GM19463 (cell line): ENCODE measurements at regions not wholly inside any gene's neighbourhood (a gene's known extent, or its start where the extent isn't known, plus 50 kb on each side); places are given as distances from the start of the nearest gene placed in this dataset.

Experiments used
- ATAC-seq: cut with Tn5 transposase; IDR thresholded peaks from one replicate; pipeline ENCODE4 v1.9.1; 2021; ENCODE audit warnings: mild to moderate bottlenecking, moderate library complexity; ENCODE audit not compliant: unreplicated experiment

GRCh38 chr11:98561877-98562395 is 458.8 kb upstream of the CNTN5 start:
- ATAC-seq = no peak

- no peak for ATAC-seq
Observed at GRCh38 chr11:98564233-98564632, 456.5 kb upstream of the CNTN5 start.

- ATAC-seq = no peak
Observed at GRCh38 chr11:98564881-98565280, 455.9 kb upstream of the CNTN5 start.

GRCh38 chr11:98565311-98565710 is 455.4 kb upstream of the CNTN5 start:
- no peak for ATAC-seq

GRCh38 chr11:98566978-98567377 is 453.8 kb upstream of the CNTN5 start:
- no peak for ATAC-seq

GRCh38 chr11:98568013-98568412 is 452.7 kb upstream of the CNTN5 start:
- ATAC-seq = no peak

GRCh38 chr11:98572941-98573340 is 447.8 kb upstream of the CNTN5 start:
- no peak for ATAC-seq

- no peak for ATAC-seq
Observed at GRCh38 chr11:98587884-98588283, 432.9 kb upstream of the CNTN5 start.

GRCh38 chr11:98589967-98590366 is 430.8 kb upstream of the CNTN5 start:
- ATAC-seq = no peak

- ATAC-seq = no peak
Observed at GRCh38 chr11:98600103-98600502, 420.6 kb upstream of the CNTN5 start.

- ATAC-seq = no peak
Observed at GRCh38 chr11:98600786-98601773, 419.7 kb upstream of the CNTN5 start.

GRCh38 chr11:98616098-98616655 is 404.6 kb upstream of the CNTN5 start:
- no peak for ATAC-seq

GRCh38 chr11:98621767-98622166 is 399.0 kb upstream of the CNTN5 start:
- no peak for ATAC-seq

GRCh38 chr11:98625526-98625925 is 395.2 kb upstream of the CNTN5 start:
- no peak for ATAC-seq

- no peak for ATAC-seq
Observed at GRCh38 chr11:98630736-98631135, 390.0 kb upstream of the CNTN5 start.

GRCh38 chr11:98657711-98658110 is 363.0 kb upstream of the CNTN5 start:
- no peak for ATAC-seq

GRCh38 chr11:98659431-98659830 is 361.3 kb upstream of the CNTN5 start:
- ATAC-seq = no peak

GRCh38 chr11:98674390-98674789 is 346.4 kb upstream of the CNTN5 start:
- ATAC-seq = no peak

- no peak for ATAC-seq
Observed at GRCh38 chr11:98679673-98680072, 341.1 kb upstream of the CNTN5 start.

GRCh38 chr11:98701541-98701940 is 319.2 kb upstream of the CNTN5 start:
- no peak for ATAC-seq

GRCh38 chr11:98703779-98704556 is 316.8 kb upstream of the CNTN5 start:
- ATAC-seq = no peak
